HEK293 (cell line): ENCODE measurements at regions not wholly inside any gene's neighbourhood (a gene's known extent, or its start where the extent isn't known, plus 50 kb on each side); places are given as distances from the start of the nearest gene placed in this dataset.

ENCODE experiments used
- SP2 ChIP-seq: fragments of 450-650 bp; formaldehyde crosslinking; IDR thresholded peaks from 2 replicates; pipeline ENCODE4 v1.5.1; 2016; ENCODE audit warnings: missing biosample characterization, missing genetic modification characterization
- TF ChIP-seq, protein P1 (sequence below): fragments of 450-650 bp; formaldehyde crosslinking; IDR thresholded peaks from 2 replicates; pipeline ENCODE4 v1.5.1; 2016; ENCODE audit warnings: missing biosample characterization, missing genetic modification characterization
- TF ChIP-seq, protein P2 (sequence below): fragments of 450-650 bp; formaldehyde crosslinking; IDR thresholded peaks from 2 replicates; pipeline ENCODE4 v1.5.1; 2016; ENCODE audit warnings: missing biosample characterization, missing genetic modification characterization

DNA sequence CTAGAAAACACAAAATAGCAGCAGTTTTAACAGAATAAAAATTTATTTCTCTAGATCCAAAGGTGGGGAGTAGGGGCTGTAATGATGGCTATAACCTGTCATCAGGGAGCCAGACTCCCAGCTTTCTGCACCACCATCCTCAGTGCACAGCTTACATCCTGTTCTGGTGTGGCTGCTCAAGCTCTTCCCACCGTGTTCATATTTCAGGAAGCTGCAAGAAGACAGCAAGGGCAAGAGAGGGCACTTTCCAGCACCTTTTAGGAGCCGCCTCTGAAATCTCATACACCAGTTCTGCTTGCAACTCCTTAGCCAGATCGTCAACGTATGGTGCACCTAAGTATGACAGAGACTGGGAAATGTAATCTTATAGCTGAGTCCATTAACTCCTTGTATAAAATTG, 253.7 kb downstream of the CENPC start:
- TF ChIP-seq, protein P1, sequence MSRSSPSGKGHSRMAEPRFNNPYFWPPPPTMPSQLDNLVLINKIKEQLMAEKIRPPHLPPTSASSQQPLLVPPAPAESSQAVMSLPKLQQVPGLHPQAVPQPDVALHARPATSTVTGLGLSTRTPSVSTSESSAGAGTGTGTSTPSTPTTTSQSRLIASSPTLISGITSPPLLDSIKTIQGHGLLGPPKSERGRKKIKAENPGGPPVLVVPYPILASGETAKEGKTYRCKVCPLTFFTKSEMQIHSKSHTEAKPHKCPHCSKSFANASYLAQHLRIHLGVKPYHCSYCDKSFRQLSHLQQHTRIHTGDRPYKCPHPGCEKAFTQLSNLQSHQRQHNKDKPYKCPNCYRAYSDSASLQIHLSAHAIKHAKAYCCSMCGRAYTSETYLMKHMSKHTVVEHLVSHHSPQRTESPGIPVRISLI (tag by site-specific recombination) = no peak
- TF ChIP-seq, protein P2, sequence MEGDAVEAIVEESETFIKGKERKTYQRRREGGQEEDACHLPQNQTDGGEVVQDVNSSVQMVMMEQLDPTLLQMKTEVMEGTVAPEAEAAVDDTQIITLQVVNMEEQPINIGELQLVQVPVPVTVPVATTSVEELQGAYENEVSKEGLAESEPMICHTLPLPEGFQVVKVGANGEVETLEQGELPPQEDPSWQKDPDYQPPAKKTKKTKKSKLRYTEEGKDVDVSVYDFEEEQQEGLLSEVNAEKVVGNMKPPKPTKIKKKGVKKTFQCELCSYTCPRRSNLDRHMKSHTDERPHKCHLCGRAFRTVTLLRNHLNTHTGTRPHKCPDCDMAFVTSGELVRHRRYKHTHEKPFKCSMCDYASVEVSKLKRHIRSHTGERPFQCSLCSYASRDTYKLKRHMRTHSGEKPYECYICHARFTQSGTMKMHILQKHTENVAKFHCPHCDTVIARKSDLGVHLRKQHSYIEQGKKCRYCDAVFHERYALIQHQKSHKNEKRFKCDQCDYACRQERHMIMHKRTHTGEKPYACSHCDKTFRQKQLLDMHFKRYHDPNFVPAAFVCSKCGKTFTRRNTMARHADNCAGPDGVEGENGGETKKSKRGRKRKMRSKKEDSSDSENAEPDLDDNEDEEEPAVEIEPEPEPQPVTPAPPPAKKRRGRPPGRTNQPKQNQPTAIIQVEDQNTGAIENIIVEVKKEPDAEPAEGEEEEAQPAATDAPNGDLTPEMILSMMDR (tag by site-specific recombination) = no peak
- TF ChIP-seq SP2 (tag by site-specific recombination) = no peak
